Hepatocyte (in vitro differentiated cells): ENCODE measurements at regions not wholly inside any gene's neighbourhood (a gene's known extent, or its start where the extent isn't known, plus 50 kb on each side); places are given as distances from the start of the nearest gene placed in this dataset.

Source experiments
- DNase-seq: peaks from one replicate; pipeline ENCODE4 v3.0.0-alpha.2; 2016; ENCODE audit warnings: low spot score
- H2AFZ ChIP-seq: fragments of 200-600 bp; sonication (generic); 2 replicates; pipeline ENCODE4 v1.6.0; 2016; ENCODE audit warnings: antibody characterized with exemption, mild to moderate bottlenecking
- H3K27ac ChIP-seq: fragments of 200-600 bp; sonication (generic); 2 replicates; pipeline ENCODE4 v1.5.1; 2016; ENCODE audit warnings: mild to moderate bottlenecking
- H3K27me3 ChIP-seq: fragments of 200-600 bp; sonication (generic); 2 replicates; pipeline ENCODE4 v1.6.1; 2016
- H3K36me3 ChIP-seq: fragments of 200-600 bp; sonication (generic); replicated peaks from 2 replicates; pipeline ENCODE4 v1.5.1; 2016; ENCODE audit warnings: low read depth; ENCODE audit not compliant: insufficient read depth
- H3K4me1 ChIP-seq: fragments of 200-600 bp; sonication (generic); 2 replicates; pipeline ENCODE4 v1.5.1; 2016; ENCODE audit warnings: mild to moderate bottlenecking, moderate library complexity; ENCODE audit not compliant: insufficient read depth
- H3K4me2 ChIP-seq: fragments of 200-600 bp; sonication (generic); 2 replicates; pipeline ENCODE4 v1.6.0; 2016
- H3K4me3 ChIP-seq: fragments of 200-600 bp; sonication (generic); 2 replicates; pipeline ENCODE4 v1.5.1; 2016; ENCODE audit warnings: mild to moderate bottlenecking
- H3K79me2 ChIP-seq: fragments of 200-600 bp; sonication (generic); 2 replicates; pipeline ENCODE4 v1.6.0; 2017; ENCODE audit warnings: mild to moderate bottlenecking
- H3K9me2 ChIP-seq: fragments of 200-600 bp; sonication (generic); replicated peaks from 2 replicates; pipeline ENCODE4 v1.6.0; 2017; ENCODE audit warnings: mild to moderate bottlenecking; ENCODE audit not compliant: insufficient read depth
- H3K9me3 ChIP-seq: fragments of 200-600 bp; sonication (generic); 2 replicates; pipeline ENCODE4 v1.5.1; 2016; ENCODE audit warnings: low read depth, mild to moderate bottlenecking
- H4K20me1 ChIP-seq: fragments of 200-600 bp; sonication (generic); 2 replicates; pipeline ENCODE4 v1.6.0; 2016; ENCODE audit warnings: mild to moderate bottlenecking; ENCODE audit not compliant: insufficient read depth, poor library complexity, severe bottlenecking
- EZH2 ChIP-seq: fragments of 200-600 bp; sonication (generic); IDR thresholded peaks from 2 replicates; pipeline ENCODE4 v1.6.1; 2016; ENCODE audit warnings: antibody characterized with exemption, mild to moderate bottlenecking, borderline replicate concordance
- EZH2phosphoT487 ChIP-seq: fragments of 200-600 bp; sonication (generic); IDR thresholded peaks from one replicate; pipeline ENCODE4 v1.6.1; 2018; ENCODE audit warnings: antibody characterized with exemption, mild to moderate bottlenecking, low read depth, moderate library complexity; ENCODE audit not compliant: unreplicated experiment, severe bottlenecking
- WGBS: methylation state at CpG from one replicate; pipeline ENCODE4 v1.1.6; 2016; ENCODE audit warnings: low lambda C conversion rate; ENCODE audit errors: missing lambda C conversion rate; 5-methylcytosine and 5-hydroxymethylcytosine counted together
- TF ChIP-seq, protein P1 (sequence below): fragments of 200-600 bp; sonication (generic); IDR thresholded peaks from 2 replicates; pipeline ENCODE4 v1.5.1; 2016; ENCODE audit warnings: antibody characterized with exemption, mild to moderate bottlenecking; ENCODE audit not compliant: poor library complexity

- Histone ChIP-seq H3K4me1 (peaks cover 9% of the 10 kb centered on the region), H4K20me1 (no peaks in the 10 kb centered on the region), H3K27me3 (no peaks in the 10 kb centered on the region), H2AFZ (no peak overlapping the region), H3K27ac (peak overlapping the region; percentile 17), H3K36me3 (no peaks in the 10 kb centered on the region), H3K9me2 (no peaks in the 10 kb centered on the region), H3K4me2 (peak overlapping the region; percentile 16), H3K9me3 (no peaks in the 10 kb centered on the region), H3K4me3 (no peak overlapping the region), H3K79me2 (no peaks in the 10 kb centered on the region)
- DNase-seq, result no peak
- TF ChIP-seq, protein P1, sequence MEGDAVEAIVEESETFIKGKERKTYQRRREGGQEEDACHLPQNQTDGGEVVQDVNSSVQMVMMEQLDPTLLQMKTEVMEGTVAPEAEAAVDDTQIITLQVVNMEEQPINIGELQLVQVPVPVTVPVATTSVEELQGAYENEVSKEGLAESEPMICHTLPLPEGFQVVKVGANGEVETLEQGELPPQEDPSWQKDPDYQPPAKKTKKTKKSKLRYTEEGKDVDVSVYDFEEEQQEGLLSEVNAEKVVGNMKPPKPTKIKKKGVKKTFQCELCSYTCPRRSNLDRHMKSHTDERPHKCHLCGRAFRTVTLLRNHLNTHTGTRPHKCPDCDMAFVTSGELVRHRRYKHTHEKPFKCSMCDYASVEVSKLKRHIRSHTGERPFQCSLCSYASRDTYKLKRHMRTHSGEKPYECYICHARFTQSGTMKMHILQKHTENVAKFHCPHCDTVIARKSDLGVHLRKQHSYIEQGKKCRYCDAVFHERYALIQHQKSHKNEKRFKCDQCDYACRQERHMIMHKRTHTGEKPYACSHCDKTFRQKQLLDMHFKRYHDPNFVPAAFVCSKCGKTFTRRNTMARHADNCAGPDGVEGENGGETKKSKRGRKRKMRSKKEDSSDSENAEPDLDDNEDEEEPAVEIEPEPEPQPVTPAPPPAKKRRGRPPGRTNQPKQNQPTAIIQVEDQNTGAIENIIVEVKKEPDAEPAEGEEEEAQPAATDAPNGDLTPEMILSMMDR, result no peak
- TF ChIP-seq EZH2phosphoT487, result no peak
- no peak for TF ChIP-seq EZH2
- 48% methylated on average over 4 of the region's 4 CpGs for WGBS
These were observed 74.0 kb upstream of the POMP start for GRCh38 chr13:28584873-28585381.

GRCh38 chr13:28583651-28584091 is 75.3 kb upstream of the POMP start:
- no peak overlapping the region for H2AFZ ChIP-seq
- no peak for DNase-seq
- no peaks in the 10 kb centered on the region for H3K9me2 ChIP-seq
- no peaks in the 10 kb centered on the region for H3K27me3 ChIP-seq
- H3K36me3 ChIP-seq, result no peaks in the 10 kb centered on the region
- no peak overlapping the region for H3K27ac ChIP-seq
- H3K4me3 ChIP-seq, result no peak overlapping the region
- TF ChIP-seq, protein P1, result no peak
- TF ChIP-seq EZH2 (no peak), EZH2phosphoT487 (no peak)
- H3K79me2 ChIP-seq, result no peaks in the 10 kb centered on the region
- no peak overlapping the region for H3K4me2 ChIP-seq
- 62% methylated on average over 19 of the region's 19 CpGs for WGBS
- H4K20me1 ChIP-seq, result no peaks in the 10 kb centered on the region
- H3K4me1 ChIP-seq, result peaks cover 9% of the 10 kb centered on the region
- no peaks in the 10 kb centered on the region for H3K9me3 ChIP-seq

- Histone ChIP-seq H3K27me3 (no peaks in the 10 kb centered on the region), H3K36me3 (no peaks in the 10 kb centered on the region), H3K4me3 (no peak overlapping the region), H3K4me2 (no peak overlapping the region), H3K4me1 (peaks cover 9% of the 10 kb centered on the region), H3K9me3 (no peaks in the 10 kb centered on the region), H3K27ac (no peak overlapping the region), H4K20me1 (no peaks in the 10 kb centered on the region), H3K9me2 (no peaks in the 10 kb centered on the region), H3K79me2 (no peaks in the 10 kb centered on the region), H2AFZ (no peak overlapping the region)
- DNase-seq, result no peak
- 81% methylated on average over 8 of the region's 8 CpGs for WGBS
- TF ChIP-seq EZH2phosphoT487, result no peak
- no peak for TF ChIP-seq EZH2
- TF ChIP-seq, protein P1, result no peak
These were observed 76.1 kb upstream of the POMP start for GRCh38 chr13:28582892-28583240.
